Gastrocnemius medialis (tissue), 4 donors: ENCODE measurements at regions not wholly inside any gene's neighbourhood (a gene's known extent, or its start where the extent isn't known, plus 50 kb on each side); places are given as distances from the start of the nearest gene placed in this dataset.

Source experiments
- ATAC-seq, 2 donors: fragments of 150-250 bp; one replicate each; pipeline ENCODE4 v1.9.1; 2016
- DNase-seq, 2 donors: peaks; one replicate each; pipeline ENCODE4 v3.0.0-alpha.2; 2019
- H3K27ac ChIP-seq, 4 donors: fragments of 200-600 bp; sonication (generic); 1 replicate in 1 of 4; 2 replicates in 3 of 4; pipeline ENCODE4 v1.5.1; 2016 to 2018; ENCODE audit warnings: mild to moderate bottlenecking in 2 of 4, moderate library complexity in 1 of 4
- H3K27me3 ChIP-seq, 3 donors: fragments of 200-600 bp; sonication (generic) in 2 of 3; 1 replicate in 1 of 3; 2 replicates in 2 of 3; pipeline versions ENCODE4 v1.5.1 to v1.6.0; 2016 to 2019; ENCODE audit warnings: mild to moderate bottlenecking in 1 of 3, moderate library complexity in 1 of 3
- H3K36me3 ChIP-seq, 2 donors: fragments of 200-600 bp; sonication (generic) in 1 of 2; one replicate each; pipeline ENCODE4 v1.5.1; 2017 to 2018
- H3K4me1 ChIP-seq, 2 donors: fragments of 200-600 bp; sonication (generic) in 1 of 2; one replicate each; pipeline ENCODE4 v1.5.1; 2016 to 2017; ENCODE audit warnings: mild to moderate bottlenecking in 2 of 2
- H3K4me3 ChIP-seq, 4 donors: fragments of 200-600 bp; sonication (generic) in 3 of 4; 1 replicate in 1 of 4; 2 replicates in 3 of 4; pipeline ENCODE4 v1.5.1; 2016 to 2019; ENCODE audit warnings: mild to moderate bottlenecking in 2 of 4
- H3K9me3 ChIP-seq, 3 donors: fragments of 200-600 bp; sonication (generic) in 2 of 3; 1 replicate in 1 of 3; 2 replicates in 2 of 3; pipeline ENCODE4 v1.5.1; 2016 to 2019
- POLR2A ChIP-seq, 2 donors: fragments of 450-650 bp; IDR thresholded peaks; one replicate each; pipeline ENCODE4 v1.6.1; 2017; ENCODE audit warnings: antibody characterized with exemption in 2 of 2, mild to moderate bottlenecking in 2 of 2, moderate library complexity in 2 of 2
- in situ Hi-C, 4 donors: fragments of 200-750 bp; cut with MboI; loops; one replicate each; pipeline versions ENCODE4 v1.15.0 to v1.8.0; 2017; ENCODE audit warnings: low sequenced_read_pairs in 4 of 4
- intact Hi-C: fragments of 100-400 bp; cut with DNase I; formaldehyde crosslinking; loops from one replicate; pipeline ENCODE4 v1.15.1; 2023; ENCODE audit warnings: low total_unique reads
- TF ChIP-seq, protein P1 (sequence below), 5 experiments: fragments of 450-650 bp in 3 of 5; fragments of 200-600 bp in 2 of 5; sonication (generic) in 2 of 5; IDR thresholded peaks in 4 of 5; conservative IDR thresholded peaks in 1 of 5; 1 replicate in 4 of 5; 2 replicates in 1 of 5; pipeline ENCODE4 v1.5.1; 2016 to 2019; ENCODE audit warnings: antibody characterized with exemption in 5 of 5, mild to moderate bottlenecking in 3 of 5, moderate library complexity in 3 of 5

DNA sequence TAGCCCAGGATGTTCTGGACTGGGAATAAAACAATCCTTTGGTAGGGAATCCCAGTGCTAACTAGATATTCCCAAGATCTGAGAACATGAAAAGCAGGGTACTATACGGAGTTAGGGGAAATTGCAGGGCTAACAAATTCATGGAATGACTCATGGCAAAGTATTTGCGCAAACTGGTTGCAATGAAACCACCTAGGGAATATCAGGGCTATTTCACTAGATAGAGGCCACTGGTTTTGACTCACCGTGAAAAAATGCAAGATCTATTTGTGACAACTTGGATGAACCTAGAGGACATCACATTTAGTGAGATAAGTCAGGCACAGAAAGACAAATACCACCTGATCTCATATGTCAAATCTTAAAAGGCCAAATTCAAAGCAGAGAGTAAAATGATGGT is 233.3 kb downstream of the MBD2 start:
- Histone ChIP-seq H3K36me3 (no peaks in the 10 kb centered on the region), H3K27me3 (no peaks in the 10 kb centered on the region), H3K27ac (no peak overlapping the region), H3K4me1 (no peaks in the 10 kb centered on the region), H3K9me3 (no peaks in the 10 kb centered on the region), H3K4me3 (no peak overlapping the region)
- TF ChIP-seq, protein P1, sequence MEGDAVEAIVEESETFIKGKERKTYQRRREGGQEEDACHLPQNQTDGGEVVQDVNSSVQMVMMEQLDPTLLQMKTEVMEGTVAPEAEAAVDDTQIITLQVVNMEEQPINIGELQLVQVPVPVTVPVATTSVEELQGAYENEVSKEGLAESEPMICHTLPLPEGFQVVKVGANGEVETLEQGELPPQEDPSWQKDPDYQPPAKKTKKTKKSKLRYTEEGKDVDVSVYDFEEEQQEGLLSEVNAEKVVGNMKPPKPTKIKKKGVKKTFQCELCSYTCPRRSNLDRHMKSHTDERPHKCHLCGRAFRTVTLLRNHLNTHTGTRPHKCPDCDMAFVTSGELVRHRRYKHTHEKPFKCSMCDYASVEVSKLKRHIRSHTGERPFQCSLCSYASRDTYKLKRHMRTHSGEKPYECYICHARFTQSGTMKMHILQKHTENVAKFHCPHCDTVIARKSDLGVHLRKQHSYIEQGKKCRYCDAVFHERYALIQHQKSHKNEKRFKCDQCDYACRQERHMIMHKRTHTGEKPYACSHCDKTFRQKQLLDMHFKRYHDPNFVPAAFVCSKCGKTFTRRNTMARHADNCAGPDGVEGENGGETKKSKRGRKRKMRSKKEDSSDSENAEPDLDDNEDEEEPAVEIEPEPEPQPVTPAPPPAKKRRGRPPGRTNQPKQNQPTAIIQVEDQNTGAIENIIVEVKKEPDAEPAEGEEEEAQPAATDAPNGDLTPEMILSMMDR (IDR thresholded peaks at IDR 0.05 in 4 of 5, conservative IDR thresholded peaks at IDR 0.05 in 1 of 5) = no peak
- no peak for TF ChIP-seq POLR2A (IDR thresholded peaks at IDR 0.05)
- intact Hi-C loops (no loop called here), in situ Hi-C loops (no loop called here)
- ATAC-seq = no peak
- no peak for DNase-seq

DNA sequence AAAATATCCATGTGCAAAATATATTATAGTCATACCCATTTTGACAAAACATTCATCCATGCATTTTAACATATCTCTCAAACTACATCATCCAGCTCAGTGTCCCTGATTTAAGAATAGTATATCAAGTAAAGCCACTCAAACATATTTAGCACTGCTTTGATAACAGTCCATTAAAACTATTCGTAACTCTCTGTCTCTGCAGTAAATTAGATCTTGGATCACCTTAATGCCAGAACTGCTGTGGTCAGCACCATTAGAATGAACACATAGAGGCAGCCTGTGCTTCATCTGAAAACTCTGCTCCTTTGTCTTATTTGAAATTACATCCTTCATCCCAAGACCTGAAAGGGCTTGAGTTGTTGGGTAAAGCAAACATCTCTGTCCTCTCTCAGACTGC is 234.0 kb downstream of the MBD2 start:
- intact Hi-C loops = no loop called here
- DNase-seq (no peak), ATAC-seq (no peak)
- TF ChIP-seq, protein P1 (IDR thresholded peaks at IDR 0.05 in 4 of 5, conservative IDR thresholded peaks at IDR 0.05 in 1 of 5) = no peak
- TF ChIP-seq POLR2A (IDR thresholded peaks at IDR 0.05) = no peak
- no peaks in the 10 kb centered on the region for H3K9me3 ChIP-seq
- no peaks in the 10 kb centered on the region for H3K27me3 ChIP-seq
- in situ Hi-C loops = no loop called here
- no peak overlapping the region for H3K4me3 ChIP-seq
- H3K27ac ChIP-seq = no peak overlapping the region
- H3K36me3 ChIP-seq = no peaks in the 10 kb centered on the region
- no peaks in the 10 kb centered on the region for H3K4me1 ChIP-seq

- TF ChIP-seq, protein P1 (IDR thresholded peaks at IDR 0.05 in 4 of 5, conservative IDR thresholded peaks at IDR 0.05 in 1 of 5) = no peak
- no peak for TF ChIP-seq POLR2A (IDR thresholded peaks at IDR 0.05)
- no peak for DNase-seq
- H3K36me3 ChIP-seq = no peaks in the 10 kb centered on the region
- intact Hi-C loops = no loop called here
- no peak overlapping the region for H3K4me3 ChIP-seq
- in situ Hi-C loops = no loop called here
- H3K27ac ChIP-seq = no peak overlapping the region
- H3K9me3 ChIP-seq = no peaks in the 10 kb centered on the region
- ATAC-seq = no peak
- H3K27me3 ChIP-seq = no peaks in the 10 kb centered on the region
- H3K4me1 ChIP-seq = no peaks in the 10 kb centered on the region
Measured at GRCh38 chr18:53984021-53984420, 240.4 kb downstream of the MBD2 start.

DNA sequence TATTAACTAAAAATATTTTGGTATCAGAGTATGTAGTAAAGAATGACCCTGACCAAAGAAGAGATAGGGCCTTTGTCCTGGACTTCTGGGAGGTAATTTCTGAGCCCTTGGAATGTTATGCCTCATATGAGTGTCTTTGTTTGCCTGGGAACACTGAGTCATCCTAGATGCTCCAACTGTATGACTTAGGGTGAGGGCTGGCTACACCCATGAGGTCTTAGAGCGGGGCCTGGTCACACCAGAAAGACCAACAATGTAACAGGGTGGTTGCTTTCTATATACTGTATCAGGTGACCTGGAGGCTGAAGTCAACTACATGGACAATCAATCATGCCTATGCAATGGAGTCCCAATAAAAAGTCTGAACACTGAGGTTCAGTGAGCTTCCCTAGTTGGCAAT is 253.1 kb downstream of the MBD2 start:
- H3K4me3 ChIP-seq = no peak overlapping the region
- H3K27ac ChIP-seq = no peak overlapping the region
- intact Hi-C loops = no loop called here
- no peaks in the 10 kb centered on the region for H3K4me1 ChIP-seq
- H3K9me3 ChIP-seq = no peaks in the 10 kb centered on the region
- TF ChIP-seq POLR2A (IDR thresholded peaks at IDR 0.05) = no peak
- TF ChIP-seq, protein P1 (IDR thresholded peaks at IDR 0.05 in 4 of 5, conservative IDR thresholded peaks at IDR 0.05 in 1 of 5) = no peak
- DNase-seq (no peak), ATAC-seq (no peak)
- no peaks in the 10 kb centered on the region for H3K36me3 ChIP-seq
- H3K27me3 ChIP-seq = no peaks in the 10 kb centered on the region
- in situ Hi-C loops = no loop called here

DNA sequence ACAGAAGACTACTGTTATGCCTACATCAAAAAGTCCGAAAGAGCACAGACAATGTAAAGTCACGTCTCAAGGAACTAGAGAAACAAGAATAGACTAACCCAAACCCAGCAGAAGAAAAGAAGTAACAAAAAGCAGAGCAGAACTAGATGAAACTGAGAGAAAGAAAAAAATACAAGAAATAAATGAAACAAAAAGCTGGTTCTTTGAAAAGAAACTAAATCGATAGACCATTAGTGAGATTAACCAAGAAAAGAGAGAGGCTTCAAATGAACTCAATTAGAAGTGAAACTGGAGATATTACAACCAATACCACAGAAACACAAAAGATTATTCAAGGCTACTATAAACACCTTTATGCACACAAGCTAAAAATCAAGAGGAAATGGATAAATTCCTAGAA is 271.8 kb downstream of the MBD2 start:
- in situ Hi-C loops = no loop called here
- Histone ChIP-seq H3K4me1 (no peaks in the 10 kb centered on the region), H3K36me3 (no peaks in the 10 kb centered on the region), H3K4me3 (no peak overlapping the region), H3K9me3 (no peaks in the 10 kb centered on the region), H3K27me3 (no peaks in the 10 kb centered on the region), H3K27ac (no peak overlapping the region)
- ATAC-seq = no peak
- intact Hi-C loops = no loop called here
- TF ChIP-seq POLR2A (IDR thresholded peaks at IDR 0.05) = no peak
- TF ChIP-seq, protein P1 (IDR thresholded peaks at IDR 0.05 in 4 of 5, conservative IDR thresholded peaks at IDR 0.05 in 1 of 5) = no peak
- DNase-seq = no peak
